HepG2 (cell line): ENCODE measurements at regions not wholly inside any gene's neighbourhood (a gene's known extent, or its start where the extent isn't known, plus 50 kb on each side); places are given as distances from the start of the nearest gene placed in this dataset.

Experiments
- ATAC-seq: fragments of 200-7000 bp; cut with Tn5 transposase; 3 replicates; pipeline ENCODE4 v1.9.1; 2020; ENCODE audit warnings: mild to moderate bottlenecking, moderate library complexity
- BruUV-seq: library from RNA; stranded (reverse); fragments of 400-500 nt; replicated peaks from 2 replicates; lab custom pipeline; 2021; lab: Mats Ljungman, UMichigan
- CTCF ChIA-PET: fragments of 300-600 bp; formaldehyde crosslinking; extraction: SDS; loops from one replicate; lab custom pipeline; 2021; ENCODE audit warnings: low total read pairs, inconsistent platforms, low intra/inter-chr PET ratio; lab: Yijun Ruan, JAX
- POLR2A ChIA-PET: fragments of 350-600 bp; sonication (Branson Sonifier 250); formaldehyde crosslinking; loops from one replicate; lab custom pipeline; 2020; ENCODE audit warnings: antibody characterized with exemption, inconsistent platforms; lab: Yijun Ruan, JAX
- DNase-seq: peaks from one replicate; pipeline ENCODE4 v3.0.0-alpha.2; 2015; ENCODE audit warnings: low spot score
- FAIRE-seq: peaks from 3 replicates; lab custom pipeline; 2011; peaks lifted over from hg19 to GRCh38; lab: Jason Lieb, UNC
- H2AFZ ChIP-seq: one replicate; pipeline ENCODE4 v1.6.1; 2011; ENCODE audit warnings: low read length, inconsistent platforms
- H3K27ac ChIP-seq: fragments of 300-600 bp; 3 replicates; pipeline ENCODE4 v1.8.0; 2011; ENCODE audit warnings: mixed run types, mild to moderate bottlenecking, mixed read lengths, low read length, inconsistent platforms; ENCODE audit not compliant: insufficient read depth; ENCODE audit errors: extremely low read length
- H3K27me3 ChIP-seq, 2 experiments: fragments of 200-600 bp in 1 of 2; 2 replicates in 1 of 2; 3 replicates in 1 of 2; pipeline versions ENCODE4 v1.6.0 to v1.8.0; 2011; ENCODE audit warnings: low read length in 2 of 2, mild to moderate bottlenecking in 2 of 2, moderate library complexity in 2 of 2, inconsistent platforms in 1 of 2; ENCODE audit not compliant: insufficient read depth in 2 of 2, control insufficient read depth in 1 of 2
- H3K36me3 ChIP-seq, 2 experiments: fragments of 200-600 bp in 1 of 2; replicated peaks in 1 of 2; 2 replicates in 1 of 2; 3 replicates in 1 of 2; pipeline versions ENCODE4 v1.5.1 to v1.8.0; 2011; ENCODE audit warnings: low read length in 2 of 2, inconsistent platforms in 1 of 2; ENCODE audit not compliant: insufficient read depth in 2 of 2, control insufficient read depth in 1 of 2
- H3K4me1 ChIP-seq: 2 replicates; pipeline ENCODE4 v1.5.1; 2012; ENCODE audit warnings: low read length, inconsistent platforms; ENCODE audit not compliant: insufficient read depth
- H3K4me2 ChIP-seq: 2 replicates; pipeline ENCODE4 v1.6.0; 2011; ENCODE audit warnings: low read depth, low read length, inconsistent platforms
- H3K4me3 ChIP-seq, 3 experiments: fragments of 200-600 bp in 1 of 3; sonication (generic), shearing (Covaris generic) in 1 of 3; replicated peaks in 1 of 3; 2 replicates each; pipeline ENCODE4 v1.5.1; 2011 to 2016; ENCODE audit warnings: low read length in 3 of 3, inconsistent platforms in 2 of 3, low read depth in 2 of 3, mild to moderate bottlenecking in 2 of 3, control low read depth in 1 of 3, mixed read lengths in 1 of 3; ENCODE audit not compliant: insufficient read depth in 1 of 3
- H3K79me2 ChIP-seq: one replicate; pipeline ENCODE4 v1.6.1; 2011; ENCODE audit warnings: low read length, inconsistent platforms; ENCODE audit not compliant: insufficient read depth
- H3K9ac ChIP-seq: 2 replicates; pipeline ENCODE4 v1.6.0; 2011; ENCODE audit warnings: mild to moderate bottlenecking, low read depth, low read length, inconsistent platforms; ENCODE audit not compliant: insufficient read depth
- H3K9me3 ChIP-seq: 2 replicates; pipeline ENCODE4 v1.5.1; 2012; ENCODE audit warnings: mild to moderate bottlenecking, low read length
- H4K20me1 ChIP-seq: 2 replicates; pipeline ENCODE4 v1.6.0; 2011; ENCODE audit warnings: inconsistent platforms, mild to moderate bottlenecking, low read length, moderate library complexity; ENCODE audit not compliant: insufficient read depth
- FOXK1 ChIP-seq: sonication (generic); formaldehyde crosslinking; IDR thresholded peaks from 2 replicates; pipeline ENCODE4 v1.4.0; 2020; ENCODE audit warnings: low read depth, missing genetic modification reagents, borderline replicate concordance
- IRX3 ChIP-seq: sonication (generic); formaldehyde crosslinking; IDR thresholded peaks from 2 replicates; pipeline ENCODE4 v1.8.1; 2023; ENCODE audit warnings: mild to moderate bottlenecking, low read depth, missing genetic modification reagents, borderline replicate concordance
- SIN3A ChIP-seq: IDR thresholded peaks from 2 replicates; pipeline ENCODE4 v1.6.1; 2011; ENCODE audit warnings: low read depth, mild to moderate bottlenecking, control low read depth, low read length, borderline replicate concordance
- SP5 ChIP-seq: IDR thresholded peaks from 2 replicates; pipeline ENCODE4 v1.6.1; 2016; ENCODE audit warnings: low read depth, borderline replicate concordance
- TCF7 ChIP-seq: sonication (generic); IDR thresholded peaks from 2 replicates; pipeline ENCODE4 v1.6.1; 2016; ENCODE audit warnings: antibody characterized with exemption, low read depth
- TGIF2 ChIP-seq: IDR thresholded peaks from 2 replicates; pipeline ENCODE4 v1.6.1; 2016; ENCODE audit warnings: control low read depth, missing compliant biosample characterization
- ZFP36L1 ChIP-seq: sonication (generic); formaldehyde crosslinking; IDR thresholded peaks from 2 replicates; pipeline ENCODE4 v1.8.0; 2022; ENCODE audit warnings: mild to moderate bottlenecking, missing genetic modification reagents, moderate library complexity
- ZIK1 ChIP-seq: sonication (generic); formaldehyde crosslinking; IDR thresholded peaks from 2 replicates; pipeline ENCODE4 v1.5.0; 2020; ENCODE audit warnings: mild to moderate bottlenecking, low read depth, missing genetic modification reagents, borderline replicate concordance
- ZNF441 ChIP-seq: sonication (generic); formaldehyde crosslinking; IDR thresholded peaks from 2 replicates; pipeline ENCODE4 v1.7.0; 2021; ENCODE audit warnings: missing genetic modification reagents, borderline replicate concordance
- ZNF629 ChIP-seq: sonication (generic); formaldehyde crosslinking; conservative IDR thresholded peaks from 2 replicates; pipeline ENCODE4 v1.5.0; 2020; ENCODE audit warnings: missing genetic modification reagents
- ZNF652 ChIP-seq: IDR thresholded peaks from 2 replicates; pipeline ENCODE4 v1.6.1; 2016; ENCODE audit warnings: low read depth, borderline replicate concordance
- ZNF724P ChIP-seq: sonication (generic); formaldehyde crosslinking; IDR thresholded peaks from 2 replicates; pipeline ENCODE4 v1.8.0; 2022; ENCODE audit warnings: missing genetic modification reagents, borderline replicate concordance
- ZNF883 ChIP-seq: sonication (generic); formaldehyde crosslinking; IDR thresholded peaks from 2 replicates; pipeline ENCODE4 v1.5.1; 2020; ENCODE audit warnings: mild to moderate bottlenecking, missing genetic modification reagents; ENCODE audit errors: not compliant biosample characterization
- WGBS: methylation state at CpG from one replicate; pipeline ENCODE4 v1.1.6; 2017; ENCODE audit warnings: low lambda C conversion rate; 5-methylcytosine and 5-hydroxymethylcytosine counted together
- in situ Hi-C: cut with HindIII; loops from 2 replicates; pipeline ENCODE4 v1.10.0; 2017; ENCODE audit warnings: low pct_unique_long_range_greater_than_20kb; ENCODE audit not compliant: extremely low pct_ligation_motif_present
- intact Hi-C: fragments of 100-400 bp; cut with micrococcal nuclease; formaldehyde crosslinking; loops from one replicate; pipeline ENCODE4 v1.10.0; 2022; ENCODE audit not compliant: unreplicated experiment
- TF ChIP-seq, protein P1 (sequence below): sonication (generic); formaldehyde crosslinking; IDR thresholded peaks from 2 replicates; pipeline ENCODE4 v1.5.1; 2020; ENCODE audit warnings: missing genetic modification reagents, mild to moderate bottlenecking, borderline replicate concordance
- TF ChIP-seq, protein P2 (sequence below): IDR thresholded peaks from 2 replicates; pipeline ENCODE4 v1.6.1; 2012; ENCODE audit warnings: low read depth, low read length, improper control_type of control experiment

GRCh38 chr3:150259526-150260397, 148.3 kb upstream of the TSC22D2 start:
- FAIRE-seq (no peak), ATAC-seq (no peak), DNase-seq (no peak)
- Histone ChIP-seq H3K4me1 (peaks cover 12% of the 10 kb centered on the region; the same call in 1 of the 2 replicates), H2AFZ (no peak overlapping the region), H3K36me3 (no peaks in the 10 kb centered on the region), H4K20me1 (no peaks in the 10 kb centered on the region), H3K9me3 (no peaks in the 10 kb centered on the region), H3K9ac (no peak overlapping the region), H3K27me3 (peaks cover 0 to 2% of the 10 kb centered on the region in 2 experiments; a peak in 2 of 5 replicates), H3K4me3 (no peak overlapping the region), H3K79me2 (no peaks in the 10 kb centered on the region), H3K4me2 (no peak overlapping the region), H3K27ac (no peak overlapping the region)
- no TSS peak for BruUV-seq
- intact Hi-C loops (no loop called here), in situ Hi-C loops (no loop called here)
- ChIA-PET CTCF (no interaction called here), POLR2A (no interaction called here)
- WGBS, result 14% methylated on average over 4 of the region's 5 CpGs
- no peak for TF ChIP-seq SIN3A

- ATAC-seq (no peak), DNase-seq (no peak), FAIRE-seq (no peak)
- 91% methylated on average over 5 of the region's 5 CpGs for WGBS
- no peaks in the 10 kb centered on the region for H3K79me2 ChIP-seq
- CTCF ChIA-PET, result no interaction called here
- peaks cover 0 to 2% of the 10 kb centered on the region in 2 experiments; a peak in 2 of 5 replicates for H3K27me3 ChIP-seq
- no peak overlapping the region for H3K4me2 ChIP-seq
- H3K27ac ChIP-seq, result no peak overlapping the region
- H3K36me3 ChIP-seq, result no peaks in the 10 kb centered on the region
- H2AFZ ChIP-seq, result no peak overlapping the region
- intact Hi-C loops (no loop called here), in situ Hi-C loops (no loop called here)
- no TSS peak for BruUV-seq
- H4K20me1 ChIP-seq, result no peaks in the 10 kb centered on the region
- no peaks in the 10 kb centered on the region for H3K9me3 ChIP-seq
- no peak overlapping the region for H3K9ac ChIP-seq
- H3K4me1 ChIP-seq, result peaks cover 23% of the 10 kb centered on the region
- no peak overlapping the region for H3K4me3 ChIP-seq
- POLR2A ChIA-PET, result no interaction called here
- TF ChIP-seq IRX3, result no peak
- no peak for TF ChIP-seq ZFP36L1 (CRISPR knock-in tag)
- TF ChIP-seq ZNF441 (CRISPR knock-in tag), result no peak
- TF ChIP-seq, protein P1, sequence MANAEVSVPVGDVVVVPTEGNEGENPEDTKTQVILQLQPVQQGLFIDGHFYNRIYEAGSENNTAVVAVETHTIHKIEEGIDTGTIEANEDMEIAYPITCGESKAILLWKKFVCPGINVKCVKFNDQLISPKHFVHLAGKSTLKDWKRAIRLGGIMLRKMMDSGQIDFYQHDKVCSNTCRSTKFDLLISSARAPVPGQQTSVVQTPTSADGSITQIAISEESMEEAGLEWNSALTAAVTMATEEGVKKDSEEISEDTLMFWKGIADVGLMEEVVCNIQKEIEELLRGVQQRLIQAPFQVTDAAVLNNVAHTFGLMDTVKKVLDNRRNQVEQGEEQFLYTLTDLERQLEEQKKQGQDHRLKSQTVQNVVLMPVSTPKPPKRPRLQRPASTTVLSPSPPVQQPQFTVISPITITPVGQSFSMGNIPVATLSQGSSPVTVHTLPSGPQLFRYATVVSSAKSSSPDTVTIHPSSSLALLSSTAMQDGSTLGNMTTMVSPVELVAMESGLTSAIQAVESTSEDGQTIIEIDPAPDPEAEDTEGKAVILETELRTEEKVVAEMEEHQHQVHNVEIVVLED (CRISPR knock-in tag), result no peak
- TF ChIP-seq, protein P2, sequence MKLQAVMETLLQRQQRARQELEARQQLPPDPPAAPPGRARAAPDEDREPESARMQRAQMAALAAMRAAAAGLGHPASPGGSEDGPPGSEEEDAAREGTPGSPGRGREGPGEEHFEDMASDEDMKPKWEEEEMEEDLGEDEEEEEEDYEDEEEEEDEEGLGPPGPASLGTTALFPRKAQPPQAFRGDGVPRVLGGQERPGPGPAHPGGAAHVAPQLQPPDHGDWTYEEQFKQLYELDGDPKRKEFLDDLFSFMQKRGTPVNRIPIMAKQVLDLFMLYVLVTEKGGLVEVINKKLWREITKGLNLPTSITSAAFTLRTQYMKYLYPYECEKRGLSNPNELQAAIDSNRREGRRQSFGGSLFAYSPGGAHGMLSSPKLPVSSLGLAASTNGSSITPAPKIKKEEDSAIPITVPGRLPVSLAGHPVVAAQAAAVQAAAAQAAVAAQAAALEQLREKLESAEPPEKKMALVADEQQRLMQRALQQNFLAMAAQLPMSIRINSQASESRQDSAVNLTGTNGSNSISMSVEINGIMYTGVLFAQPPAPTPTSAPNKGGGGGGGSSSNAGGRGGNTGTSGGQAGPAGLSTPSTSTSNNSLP, result no peak
- TF ChIP-seq ZNF724P (CRISPR knock-in tag), result no peak
- TF ChIP-seq FOXK1, result no peak
- no peak for TF ChIP-seq TCF7
- no peak for TF ChIP-seq SP5 (CRISPR knock-in tag)
- TF ChIP-seq ZNF883, result no peak
- no peak for TF ChIP-seq ZNF652 (CRISPR knock-in tag)
- no peak for TF ChIP-seq ZIK1
- TF ChIP-seq ZNF629 (CRISPR knock-in tag), result no peak
- no peak for TF ChIP-seq TGIF2
Observed at GRCh38 chr3:150256782-150257181, 151.3 kb upstream of the TSC22D2 start.
